Lower lobe of right lung (tissue), 2 donors: ENCODE measurements at regions not wholly inside any gene's neighbourhood (a gene's known extent, or its start where the extent isn't known, plus 50 kb on each side); places are given as distances from the start of the nearest gene placed in this dataset.

Experiments used
- ATAC-seq, 2 donors: fragments of 200-7000 bp; cut with Tn5 transposase; one replicate each; pipeline ENCODE4 v1.9.1; 2020 to 2022; ENCODE audit warnings: mild to moderate bottlenecking in 2 of 2, moderate library complexity in 2 of 2
- DNase-seq: peaks from one replicate; pipeline ENCODE4 v3.0.0-alpha.2; 2020
- H3K27ac ChIP-seq: fragments of 200-600 bp; one replicate; pipeline ENCODE4 v1.8.0; 2022
- H3K27me3 ChIP-seq: fragments of 200-600 bp; one replicate; pipeline ENCODE4 v1.8.0; 2022; ENCODE audit warnings: low read depth
- H3K36me3 ChIP-seq: fragments of 200-600 bp; one replicate; pipeline ENCODE4 v1.8.0; 2022; ENCODE audit warnings: mild to moderate bottlenecking
- H3K4me1 ChIP-seq: fragments of 200-600 bp; one replicate; pipeline ENCODE4 v1.8.0; 2022
- H3K4me3 ChIP-seq: fragments of 200-600 bp; one replicate; pipeline ENCODE4 v1.8.0; 2022; ENCODE audit warnings: mild to moderate bottlenecking
- H3K9me3 ChIP-seq: fragments of 200-600 bp; one replicate; pipeline ENCODE4 v1.8.0; 2022
- intact Hi-C: fragments of 100-400 bp; cut with DNase I; formaldehyde crosslinking; loops from one replicate; pipeline ENCODE4 v1.11.0; 2022
- TF ChIP-seq, protein P1 (sequence below): fragments of 200-600 bp; IDR thresholded peaks from one replicate; pipeline ENCODE4 v1.8.0; 2022; ENCODE audit warnings: antibody characterized with exemption, mild to moderate bottlenecking
- donor health status: DM: no; HTN: yes; CAD: no; lungs with severe emphysema.

GRCh38 chr3:107868449-107868848 lies 222.4 kb downstream of the CD47 start:
- Histone ChIP-seq H3K27me3 (no peaks in the 10 kb centered on the region), H3K4me1 (no peaks in the 10 kb centered on the region), H3K9me3 (no peaks in the 10 kb centered on the region), H3K27ac (no peak overlapping the region), H3K36me3 (no peaks in the 10 kb centered on the region), H3K4me3 (no peak overlapping the region)
- no peak for DNase-seq
- TF ChIP-seq, protein P1, sequence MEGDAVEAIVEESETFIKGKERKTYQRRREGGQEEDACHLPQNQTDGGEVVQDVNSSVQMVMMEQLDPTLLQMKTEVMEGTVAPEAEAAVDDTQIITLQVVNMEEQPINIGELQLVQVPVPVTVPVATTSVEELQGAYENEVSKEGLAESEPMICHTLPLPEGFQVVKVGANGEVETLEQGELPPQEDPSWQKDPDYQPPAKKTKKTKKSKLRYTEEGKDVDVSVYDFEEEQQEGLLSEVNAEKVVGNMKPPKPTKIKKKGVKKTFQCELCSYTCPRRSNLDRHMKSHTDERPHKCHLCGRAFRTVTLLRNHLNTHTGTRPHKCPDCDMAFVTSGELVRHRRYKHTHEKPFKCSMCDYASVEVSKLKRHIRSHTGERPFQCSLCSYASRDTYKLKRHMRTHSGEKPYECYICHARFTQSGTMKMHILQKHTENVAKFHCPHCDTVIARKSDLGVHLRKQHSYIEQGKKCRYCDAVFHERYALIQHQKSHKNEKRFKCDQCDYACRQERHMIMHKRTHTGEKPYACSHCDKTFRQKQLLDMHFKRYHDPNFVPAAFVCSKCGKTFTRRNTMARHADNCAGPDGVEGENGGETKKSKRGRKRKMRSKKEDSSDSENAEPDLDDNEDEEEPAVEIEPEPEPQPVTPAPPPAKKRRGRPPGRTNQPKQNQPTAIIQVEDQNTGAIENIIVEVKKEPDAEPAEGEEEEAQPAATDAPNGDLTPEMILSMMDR: no peak
- no peak for ATAC-seq
- intact Hi-C loops: no loop called here

DNA sequence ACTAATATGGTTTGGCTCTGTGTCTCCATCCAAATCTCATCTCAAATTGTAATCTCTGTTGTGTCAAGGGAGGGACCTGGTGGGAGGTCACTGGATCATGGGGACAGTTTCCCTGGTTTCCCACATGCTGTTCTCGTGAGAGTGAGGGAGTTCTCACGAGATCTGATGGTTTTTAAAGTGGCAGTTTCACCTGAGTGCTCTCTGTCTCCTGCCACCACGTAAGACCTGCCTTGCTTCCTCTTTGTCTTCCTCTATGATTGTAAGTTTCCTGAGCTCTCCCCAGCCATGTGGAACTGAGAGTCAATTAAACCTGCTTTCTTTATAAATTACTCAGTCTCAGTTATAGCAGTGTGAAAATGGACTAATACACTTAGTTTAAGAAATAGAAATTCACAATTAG lies 228.9 kb downstream of the CD47 start:
- no peak for ATAC-seq
- Histone ChIP-seq H3K27ac (no peak overlapping the region), H3K4me3 (no peak overlapping the region), H3K36me3 (no peaks in the 10 kb centered on the region), H3K9me3 (no peaks in the 10 kb centered on the region), H3K4me1 (no peaks in the 10 kb centered on the region), H3K27me3 (no peaks in the 10 kb centered on the region)
- DNase-seq: no peak
- TF ChIP-seq, protein P1: no peak
- intact Hi-C loops: no loop called here

GRCh38 chr3:107861422-107861821 lies 229.4 kb downstream of the CD47 start:
- ATAC-seq (no peak), DNase-seq (no peak)
- intact Hi-C loops: no loop called here
- H3K27ac ChIP-seq: no peak overlapping the region
- TF ChIP-seq, protein P1: no peak
- H3K4me1 ChIP-seq: no peaks in the 10 kb centered on the region
- no peaks in the 10 kb centered on the region for H3K27me3 ChIP-seq
- H3K36me3 ChIP-seq: no peaks in the 10 kb centered on the region
- no peak overlapping the region for H3K4me3 ChIP-seq
- no peaks in the 10 kb centered on the region for H3K9me3 ChIP-seq
